Thymus (tissue), 11 donors: ENCODE measurements at regions not wholly inside any gene's neighbourhood (a gene's known extent, or its start where the extent isn't known, plus 50 kb on each side); places are given as distances from the start of the nearest gene placed in this dataset.

ENCODE experiments used
- DNase-seq, 9 donors: peaks; one replicate each; pipeline ENCODE4 v3.0.0-alpha.2; 2013; ENCODE audit warnings: low spot score in 9 of 9, low read depth in 6 of 9, missing footprints in 1 of 9
- H3K27ac ChIP-seq, 2 donors: one replicate each; pipeline ENCODE4 v1.5.1; 2013; ENCODE audit warnings: control low read depth in 1 of 2, low read depth in 1 of 2, low read length in 1 of 2, mild to moderate bottlenecking in 1 of 2, moderate library complexity in 1 of 2
- H3K27me3 ChIP-seq, 2 donors: one replicate each; pipeline ENCODE4 v1.5.1; 2013; ENCODE audit warnings: low read length in 1 of 2; ENCODE audit not compliant: control insufficient read depth in 2 of 2, insufficient read depth in 1 of 2
- H3K36me3 ChIP-seq, 2 donors: one replicate each; pipeline ENCODE4 v1.5.1; 2013; ENCODE audit warnings: low read length in 1 of 2, mild to moderate bottlenecking in 1 of 2, moderate library complexity in 1 of 2; ENCODE audit not compliant: control insufficient read depth in 2 of 2, insufficient read depth in 2 of 2
- H3K4me1 ChIP-seq, 2 donors: one replicate each; pipeline ENCODE4 v1.5.1; 2013; ENCODE audit warnings: low read length in 2 of 2; ENCODE audit not compliant: control insufficient read depth in 2 of 2, insufficient read depth in 2 of 2
- H3K4me3 ChIP-seq, 2 donors: one replicate each; pipeline ENCODE4 v1.5.1; 2013; ENCODE audit warnings: low read length in 2 of 2, control low read depth in 1 of 2, mild to moderate bottlenecking in 1 of 2
- H3K9me3 ChIP-seq, 2 donors: one replicate each; pipeline ENCODE4 v1.5.1; 2013; ENCODE audit warnings: low read length in 1 of 2, mild to moderate bottlenecking in 1 of 2; ENCODE audit not compliant: control insufficient read depth in 2 of 2, insufficient read depth in 1 of 2
- WGBS: extraction: QIAGEN DNeasy Blood & Tissue Kit; methylation state at CpG from one replicate; pipeline ENCODE4 v1.1.7; 2013; 5-methylcytosine and 5-hydroxymethylcytosine counted together
- donor health status: healthy.

GRCh38 chr5:1748271-1748670 is 51.4 kb downstream of the MRPL36 start:
- Histone ChIP-seq H3K27ac (no peak overlapping the region), H3K9me3 (no peaks in the 10 kb centered on the region), H3K4me1 (no peaks in the 10 kb centered on the region), H3K27me3 (peaks cover 0 to 4% of the 10 kb centered on the region in 2 donors), H3K36me3 (no peaks in the 10 kb centered on the region), H3K4me3 (no peak overlapping the region)
- WGBS = 96% methylated on average over 12 of the region's 12 CpGs
- no peak for DNase-seq

GRCh38 chr5:1747803-1748085 is 51.9 kb downstream of the MRPL36 start:
- 95% methylated on average over 5 of the region's 5 CpGs for WGBS
- peaks cover 0 to 1% of the 10 kb centered on the region in 2 donors for H3K27me3 ChIP-seq
- DNase-seq = no peak
- no peak overlapping the region for H3K27ac ChIP-seq
- no peak overlapping the region for H3K4me3 ChIP-seq
- H3K9me3 ChIP-seq = no peaks in the 10 kb centered on the region
- no peaks in the 10 kb centered on the region for H3K36me3 ChIP-seq
- no peaks in the 10 kb centered on the region for H3K4me1 ChIP-seq

GRCh38 chr5:1747079-1747802 is 52.4 kb downstream of the MRPL36 start:
- no peak for DNase-seq
- 91% methylated on average over 24 of the region's 24 CpGs for WGBS
- H3K27me3 ChIP-seq = no peaks in the 10 kb centered on the region
- no peak overlapping the region for H3K27ac ChIP-seq
- H3K4me3 ChIP-seq = no peak overlapping the region
- H3K4me1 ChIP-seq = no peaks in the 10 kb centered on the region
- H3K36me3 ChIP-seq = no peaks in the 10 kb centered on the region
- H3K9me3 ChIP-seq = no peaks in the 10 kb centered on the region

GRCh38 chr5:1746371-1747078 is 53.1 kb downstream of the MRPL36 start:
- Histone ChIP-seq H3K27me3 (no peaks in the 10 kb centered on the region), H3K4me3 (no peak overlapping the region), H3K4me1 (no peaks in the 10 kb centered on the region), H3K9me3 (no peaks in the 10 kb centered on the region), H3K36me3 (no peaks in the 10 kb centered on the region), H3K27ac (no peak overlapping the region)
- 94% methylated on average over 63 of the region's 63 CpGs for WGBS
- DNase-seq = no peak

- no peak overlapping the region for H3K27ac ChIP-seq
- H3K4me3 ChIP-seq = no peak overlapping the region
- WGBS = 92% methylated on average over 29 of the region's 29 CpGs
- no peaks in the 10 kb centered on the region for H3K4me1 ChIP-seq
- H3K36me3 ChIP-seq = no peaks in the 10 kb centered on the region
- no peak for DNase-seq
- no peaks in the 10 kb centered on the region for H3K27me3 ChIP-seq
- no peaks in the 10 kb centered on the region for H3K9me3 ChIP-seq
These were observed 53.8 kb downstream of the MRPL36 start for GRCh38 chr5:1745796-1746370.

GRCh38 chr5:1745123-1745795 is 54.4 kb downstream of the MRPL36 start:
- 89% methylated on average over 30 of the region's 30 CpGs for WGBS
- no peak overlapping the region for H3K4me3 ChIP-seq
- no peaks in the 10 kb centered on the region for H3K36me3 ChIP-seq
- no peaks in the 10 kb centered on the region for H3K4me1 ChIP-seq
- DNase-seq = no peak
- H3K9me3 ChIP-seq = no peaks in the 10 kb centered on the region
- H3K27me3 ChIP-seq = no peaks in the 10 kb centered on the region
- no peak overlapping the region for H3K27ac ChIP-seq

GRCh38 chr5:1744393-1745122 is 55.1 kb downstream of the MRPL36 start:
- 91% methylated on average over 21 of the region's 21 CpGs for WGBS
- Histone ChIP-seq H3K9me3 (no peaks in the 10 kb centered on the region), H3K4me1 (no peaks in the 10 kb centered on the region), H3K27ac (no peak overlapping the region), H3K36me3 (no peaks in the 10 kb centered on the region), H3K27me3 (no peaks in the 10 kb centered on the region), H3K4me3 (no peak overlapping the region)
- DNase-seq = no peak

- H3K4me1 ChIP-seq = no peaks in the 10 kb centered on the region
- WGBS = 79% methylated on average over 5 of the region's 5 CpGs
- no peaks in the 10 kb centered on the region for H3K36me3 ChIP-seq
- no peak overlapping the region for H3K27ac ChIP-seq
- H3K4me3 ChIP-seq = no peak overlapping the region
- no peaks in the 10 kb centered on the region for H3K27me3 ChIP-seq
- H3K9me3 ChIP-seq = no peaks in the 10 kb centered on the region
- no peak for DNase-seq
These were observed 55.9 kb downstream of the MRPL36 start for GRCh38 chr5:1743769-1744085.
